ENCODE measurements at regions not wholly inside any gene's neighbourhood (a gene's known extent, or its start where the extent isn't known, plus 50 kb on each side); places are given as distances from the start of the nearest gene placed in this dataset.
A peak's percentile ranks its signal among the peaks of the same experiment; 100 is the strongest.

DNA sequence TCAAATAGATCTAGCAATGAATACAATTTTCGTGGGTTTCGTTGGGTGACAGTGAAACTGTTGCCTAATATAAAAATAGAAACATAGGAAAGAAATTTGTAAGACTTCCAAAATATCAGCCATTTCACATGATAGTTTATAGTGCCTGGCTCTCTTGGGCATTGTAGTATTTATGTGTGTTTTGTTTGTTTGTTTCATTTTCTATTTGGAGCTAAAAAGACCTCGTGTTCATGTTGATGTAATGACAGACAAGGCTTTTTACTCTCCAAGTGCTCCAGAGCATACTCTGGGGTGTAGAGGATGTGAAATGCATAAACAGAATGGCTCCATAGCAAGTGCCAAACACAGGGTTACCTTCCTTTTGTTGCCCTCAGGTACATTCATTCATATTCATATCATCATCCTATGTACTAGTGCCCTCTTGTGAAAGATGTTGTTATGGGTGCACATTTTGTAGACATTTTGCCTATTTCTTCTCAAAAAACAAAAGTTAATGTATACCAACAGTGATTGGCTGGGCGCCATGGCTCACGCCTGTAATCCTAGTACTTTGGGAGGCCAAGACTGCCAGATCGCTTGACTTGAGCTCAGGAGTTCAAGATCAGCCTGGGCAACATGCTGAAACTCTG lies 100.7 kb upstream of the AMOT start:
- Histone ChIP-seq H3K4me1 (ENCODE audit: insufficient read depth) (no peaks in the 10 kb centered on the region), H3K4me3 (no peak overlapping the region), H3K27me3 (ENCODE audit: insufficient read depth) (no peaks in the 10 kb centered on the region), H3K4me2 (no peak overlapping the region), H3K36me3 (ENCODE audit: insufficient read depth) (no peaks in the 10 kb centered on the region), H3F3A (replicated peaks; ENCODE audit: low read depth) (no peaks in the 10 kb centered on the region), H2AFZ (no peak overlapping the region), H3K27ac (ENCODE audit: low read depth) (no peak overlapping the region), H3K9me2 (ENCODE audit: insufficient read depth) (no peaks in the 10 kb centered on the region), H4K20me1 (replicated peaks; ENCODE audit: insufficient read depth) (no peaks in the 10 kb centered on the region), H3K79me2 (replicated peaks; ENCODE audit: insufficient read depth) (no peaks in the 10 kb centered on the region)
- Mint-ChIP-seq H3K27me3 (ENCODE audit: insufficient read depth, low read depth, poor library complexity) (no peaks in the 10 kb centered on the region), H3K9me3 (no peaks in the 10 kb centered on the region), H3K36me3 (ENCODE audit: low read depth) (no peaks in the 10 kb centered on the region), H3K4me1 (peaks cover 3% of the 10 kb centered on the region; the same call in 1 of the 3 replicates), H3K27ac (no peak overlapping the region), H3K4me3 (no peak overlapping the region)
- TF ChIP-seq, protein P1, sequence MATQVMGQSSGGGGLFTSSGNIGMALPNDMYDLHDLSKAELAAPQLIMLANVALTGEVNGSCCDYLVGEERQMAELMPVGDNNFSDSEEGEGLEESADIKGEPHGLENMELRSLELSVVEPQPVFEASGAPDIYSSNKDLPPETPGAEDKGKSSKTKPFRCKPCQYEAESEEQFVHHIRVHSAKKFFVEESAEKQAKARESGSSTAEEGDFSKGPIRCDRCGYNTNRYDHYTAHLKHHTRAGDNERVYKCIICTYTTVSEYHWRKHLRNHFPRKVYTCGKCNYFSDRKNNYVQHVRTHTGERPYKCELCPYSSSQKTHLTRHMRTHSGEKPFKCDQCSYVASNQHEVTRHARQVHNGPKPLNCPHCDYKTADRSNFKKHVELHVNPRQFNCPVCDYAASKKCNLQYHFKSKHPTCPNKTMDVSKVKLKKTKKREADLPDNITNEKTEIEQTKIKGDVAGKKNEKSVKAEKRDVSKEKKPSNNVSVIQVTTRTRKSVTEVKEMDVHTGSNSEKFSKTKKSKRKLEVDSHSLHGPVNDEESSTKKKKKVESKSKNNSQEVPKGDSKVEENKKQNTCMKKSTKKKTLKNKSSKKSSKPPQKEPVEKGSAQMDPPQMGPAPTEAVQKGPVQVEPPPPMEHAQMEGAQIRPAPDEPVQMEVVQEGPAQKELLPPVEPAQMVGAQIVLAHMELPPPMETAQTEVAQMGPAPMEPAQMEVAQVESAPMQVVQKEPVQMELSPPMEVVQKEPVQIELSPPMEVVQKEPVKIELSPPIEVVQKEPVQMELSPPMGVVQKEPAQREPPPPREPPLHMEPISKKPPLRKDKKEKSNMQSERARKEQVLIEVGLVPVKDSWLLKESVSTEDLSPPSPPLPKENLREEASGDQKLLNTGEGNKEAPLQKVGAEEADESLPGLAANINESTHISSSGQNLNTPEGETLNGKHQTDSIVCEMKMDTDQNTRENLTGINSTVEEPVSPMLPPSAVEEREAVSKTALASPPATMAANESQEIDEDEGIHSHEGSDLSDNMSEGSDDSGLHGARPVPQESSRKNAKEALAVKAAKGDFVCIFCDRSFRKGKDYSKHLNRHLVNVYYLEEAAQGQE (IDR thresholded peaks at IDR 0.05; ENCODE audit: unreplicated experiment), result no peak
- ATAC-seq (no peak), DNase-seq (ENCODE audit: low spot score) (no peak)

DNA sequence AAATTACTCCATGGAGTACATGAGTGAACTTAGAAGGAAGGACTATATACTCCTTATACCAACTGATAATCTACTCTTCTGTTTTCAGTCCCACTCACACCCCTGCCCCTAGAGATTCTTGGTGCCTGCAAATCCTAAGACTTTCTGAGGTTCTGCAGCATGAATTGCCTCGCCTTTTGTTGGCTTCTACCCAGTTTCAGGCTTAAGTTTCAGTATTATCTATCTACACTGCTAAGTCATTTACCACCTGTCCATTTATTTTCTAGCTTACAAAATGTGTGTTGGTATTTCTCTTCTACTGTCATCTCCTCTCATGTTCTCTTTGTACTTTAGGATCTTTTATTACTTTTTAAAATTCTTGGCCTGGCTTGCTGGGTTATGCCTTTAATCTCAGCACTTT lies 94.4 kb upstream of the AMOT start:
- Histone ChIP-seq H3K27me3 (ENCODE audit: insufficient read depth) (no peaks in the 10 kb centered on the region), H3K4me2 (no peak overlapping the region), H3K36me3 (ENCODE audit: insufficient read depth) (no peaks in the 10 kb centered on the region), H3K4me3 (no peak overlapping the region), H3K27ac (ENCODE audit: low read depth) (no peak overlapping the region), H4K20me1 (replicated peaks; ENCODE audit: insufficient read depth) (no peaks in the 10 kb centered on the region), H2AFZ (no peak overlapping the region), H3K9me2 (ENCODE audit: insufficient read depth) (no peaks in the 10 kb centered on the region), H3K4me1 (ENCODE audit: insufficient read depth) (peaks cover 18% of the 10 kb centered on the region), H3K79me2 (replicated peaks; ENCODE audit: insufficient read depth) (no peaks in the 10 kb centered on the region), H3F3A (replicated peaks; ENCODE audit: low read depth) (no peaks in the 10 kb centered on the region)
- H3K4me1 Mint-ChIP-seq, result peaks cover 16% of the 10 kb centered on the region
- no peaks in the 10 kb centered on the region for H3K27me3 Mint-ChIP-seq (ENCODE audit: insufficient read depth, low read depth, poor library complexity)
- no peak for TF ChIP-seq ZNF114 (CRISPR knock-in tag; IDR thresholded peaks at IDR 0.05)
- TF ChIP-seq POLR2AphosphoS5 (IDR thresholded peaks at IDR 0.05; ENCODE audit: low read depth), result no peak
- TF ChIP-seq STAT1 (IDR thresholded peaks at IDR 0.05; ENCODE audit: unreplicated experiment), result no peak
- TF ChIP-seq, protein P2, sequence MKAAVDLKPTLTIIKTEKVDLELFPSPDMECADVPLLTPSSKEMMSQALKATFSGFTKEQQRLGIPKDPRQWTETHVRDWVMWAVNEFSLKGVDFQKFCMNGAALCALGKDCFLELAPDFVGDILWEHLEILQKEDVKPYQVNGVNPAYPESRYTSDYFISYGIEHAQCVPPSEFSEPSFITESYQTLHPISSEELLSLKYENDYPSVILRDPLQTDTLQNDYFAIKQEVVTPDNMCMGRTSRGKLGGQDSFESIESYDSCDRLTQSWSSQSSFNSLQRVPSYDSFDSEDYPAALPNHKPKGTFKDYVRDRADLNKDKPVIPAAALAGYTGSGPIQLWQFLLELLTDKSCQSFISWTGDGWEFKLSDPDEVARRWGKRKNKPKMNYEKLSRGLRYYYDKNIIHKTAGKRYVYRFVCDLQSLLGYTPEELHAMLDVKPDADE (IDR thresholded peaks at IDR 0.05), result no peak
- DNase-seq (ENCODE audit: low spot score) (no peak), ATAC-seq (no peak)
- H3K9me3 Mint-ChIP-seq, result no peaks in the 10 kb centered on the region
- no peaks in the 10 kb centered on the region for H3K36me3 Mint-ChIP-seq (ENCODE audit: low read depth)
- no peak overlapping the region for H3K27ac Mint-ChIP-seq
- no peak overlapping the region for H3K4me3 Mint-ChIP-seq

DNA sequence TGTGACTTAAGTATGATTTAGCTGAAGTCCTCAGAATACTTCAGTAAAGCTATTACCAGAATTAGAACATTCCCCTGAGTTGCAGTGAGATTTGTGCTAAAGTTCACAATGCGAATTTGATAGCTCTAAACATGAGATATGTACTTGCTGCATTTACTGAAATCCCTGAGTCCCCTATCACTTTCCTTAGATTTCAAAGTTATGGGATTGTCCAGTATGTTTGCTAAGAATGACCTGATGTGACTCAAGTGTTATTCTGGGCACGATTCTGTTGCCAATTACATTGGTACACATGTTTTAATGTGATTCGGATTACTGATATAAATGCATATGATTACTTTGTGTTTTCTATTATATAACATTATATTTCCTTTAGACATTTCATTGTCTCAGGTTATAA lies 91.3 kb upstream of the AMOT start:
- H3K9me2 ChIP-seq (ENCODE audit: insufficient read depth), result no peaks in the 10 kb centered on the region
- H3K4me2 ChIP-seq, result 0 out of 2 replicates have a peak overlapping the region, but pooled peaks have one; percentile 48
- no peak overlapping the region for H3K4me3 ChIP-seq
- Mint-ChIP-seq H3K9me3 (no peaks in the 10 kb centered on the region; the same call in 2 of the 3 replicates), H3K27ac (no peak overlapping the region), H3K36me3 (ENCODE audit: low read depth) (no peaks in the 10 kb centered on the region), H3K4me1 (peaks cover 13% of the 10 kb centered on the region), H3K27me3 (ENCODE audit: insufficient read depth, low read depth, poor library complexity) (no peaks in the 10 kb centered on the region), H3K4me3 (no peak overlapping the region)
- DNase-seq (ENCODE audit: low spot score) (no peak), ATAC-seq (no peak)
- no peaks in the 10 kb centered on the region for H3K27me3 ChIP-seq (ENCODE audit: insufficient read depth)
- H3K79me2 ChIP-seq (replicated peaks; ENCODE audit: insufficient read depth), result no peaks in the 10 kb centered on the region
- H3K4me1 ChIP-seq (ENCODE audit: insufficient read depth), result peaks cover 18% of the 10 kb centered on the region
- no peaks in the 10 kb centered on the region for H4K20me1 ChIP-seq (replicated peaks; ENCODE audit: insufficient read depth)
- H3F3A ChIP-seq (replicated peaks; ENCODE audit: low read depth), result no peaks in the 10 kb centered on the region
- no peak overlapping the region for H2AFZ ChIP-seq
- no peaks in the 10 kb centered on the region for H3K36me3 ChIP-seq (ENCODE audit: insufficient read depth)
- no peak overlapping the region for H3K27ac ChIP-seq (ENCODE audit: low read depth)
- TF ChIP-seq CREB1 (CRISPR knock-in tag; IDR thresholded peaks at IDR 0.05; ENCODE audit: low read depth) (no peak), EZH2phosphoT487 (IDR thresholded peaks at IDR 0.05; ENCODE audit: unreplicated experiment) (no peak), NANOG (IDR thresholded peaks at IDR 0.05; ENCODE audit: borderline replicate concordance) (no peak), POLR2AphosphoS5 (IDR thresholded peaks at IDR 0.05; ENCODE audit: low read depth) (no peak), JUNB (IDR thresholded peaks at IDR 0.05; ENCODE audit: unreplicated experiment) (no peak), EZH2 (IDR thresholded peaks at IDR 0.05; ENCODE audit: low read depth, unreplicated experiment) (no peak), STAT1 (IDR thresholded peaks at IDR 0.05; ENCODE audit: unreplicated experiment) (no peak)

Measured in GM23338 (cell line).